GM12865 (cell line): ENCODE measurements at regions not wholly inside any gene's neighbourhood (a gene's known extent, or its start where the extent isn't known, plus 50 kb on each side); places are given as distances from the start of the nearest gene placed in this dataset.

Experiments used
- DNase-seq: peaks from one replicate; pipeline ENCODE4 v3.0.0; 2010; ENCODE audit warnings: low read depth
- H3K4me3 ChIP-seq: 2 replicates; pipeline ENCODE4 v1.5.1; 2011; ENCODE audit warnings: mild to moderate bottlenecking, low read depth, low read length, control low read depth
- CTCF ChIP-seq: IDR thresholded peaks from 2 replicates; pipeline ENCODE4 v1.5.1; 2011; ENCODE audit warnings: low read length, control low read depth, low read depth, inconsistent platforms; ENCODE audit not compliant: insufficient read depth; ENCODE audit errors: missing control alignments

GRCh38 chr17:5933430-5933829, 136.7 kb upstream of the WSCD1 start:
- H3K4me3 ChIP-seq, result no peak overlapping the region
- no peak for TF ChIP-seq CTCF
- DNase-seq, result no peak

- TF ChIP-seq CTCF, result no peak
- H3K4me3 ChIP-seq, result no peak overlapping the region
- no peak for DNase-seq
Measured at GRCh38 chr17:5941258-5941657, 128.9 kb upstream of the WSCD1 start.

- no peak for DNase-seq
- no peak overlapping the region for H3K4me3 ChIP-seq
- TF ChIP-seq CTCF, result no peak
Measured at GRCh38 chr17:5942687-5943086, 127.5 kb upstream of the WSCD1 start.

GRCh38 chr17:5943232-5943631, 126.9 kb upstream of the WSCD1 start:
- TF ChIP-seq CTCF, result no peak
- no peak overlapping the region for H3K4me3 ChIP-seq
- no peak for DNase-seq

GRCh38 chr17:5943982-5944381, 126.2 kb upstream of the WSCD1 start:
- no peak overlapping the region for H3K4me3 ChIP-seq
- TF ChIP-seq CTCF, result no peak
- no peak for DNase-seq

- no peak for TF ChIP-seq CTCF
- no peak for DNase-seq
- no peak overlapping the region for H3K4me3 ChIP-seq
Measured at GRCh38 chr17:5947701-5948180, 122.4 kb upstream of the WSCD1 start.

- H3K4me3 ChIP-seq, result no peak overlapping the region
- DNase-seq, result no peak
- TF ChIP-seq CTCF, result no peak
Measured at GRCh38 chr17:5948811-5949210, 121.4 kb upstream of the WSCD1 start.
